Keratinocyte (primary cell): ENCODE measurements at regions not wholly inside any gene's neighbourhood (a gene's known extent, or its start where the extent isn't known, plus 50 kb on each side); places are given as distances from the start of the nearest gene placed in this dataset.

ENCODE experiments used
- DNase-seq: peaks from one replicate; pipeline ENCODE4 v3.0.0-alpha.2; 2011; ENCODE audit warnings: low read depth, missing footprints, low spot score
- FAIRE-seq: peaks from 2 replicates; lab custom pipeline; 2011; peaks lifted over from hg19 to GRCh38; lab: Jason Lieb, UNC
- H2AFZ ChIP-seq: 2 replicates; pipeline ENCODE4 v1.6.0; 2012; ENCODE audit warnings: low read length, control low read depth, inconsistent platforms; ENCODE audit not compliant: control insufficient read depth
- H3K27ac ChIP-seq: 2 replicates; pipeline ENCODE4 v1.5.1; 2011; ENCODE audit warnings: low read length; ENCODE audit not compliant: control insufficient read depth, insufficient read depth
- H3K27me3 ChIP-seq: 3 replicates; pipeline ENCODE4 v1.6.0; 2011; ENCODE audit warnings: low read length; ENCODE audit not compliant: control insufficient read depth, insufficient read depth; ENCODE audit errors: extremely low read depth
- H3K36me3 ChIP-seq, 2 experiments: 2 replicates in 1 of 2; 3 replicates in 1 of 2; pipeline ENCODE4 v1.5.1; 2011; ENCODE audit warnings: low read length in 2 of 2, mild to moderate bottlenecking in 1 of 2; ENCODE audit not compliant: control insufficient read depth in 2 of 2, insufficient read depth in 2 of 2; ENCODE audit errors: extremely low read depth in 1 of 2
- H3K4me1 ChIP-seq: 3 replicates; pipeline ENCODE4 v1.5.1; 2011; ENCODE audit warnings: low read length; ENCODE audit not compliant: control insufficient read depth, insufficient read depth; ENCODE audit errors: extremely low read depth
- H3K4me2 ChIP-seq: 3 replicates; pipeline ENCODE4 v1.6.0; 2011; ENCODE audit warnings: low read depth, low read length; ENCODE audit not compliant: control insufficient read depth, insufficient read depth; ENCODE audit errors: extremely low read depth
- H3K4me3 ChIP-seq, 3 experiments: fragments of 200-600 bp in 1 of 3; sonication (generic) in 1 of 3; 2 replicates in 2 of 3; 3 replicates in 1 of 3; pipeline ENCODE4 v1.5.1; 2011 to 2016; ENCODE audit warnings: low read length in 3 of 3, mild to moderate bottlenecking in 3 of 3, control low read depth in 2 of 3, inconsistent platforms in 1 of 3, low read depth in 1 of 3, mixed read lengths in 1 of 3, mixed run types in 1 of 3, moderate library complexity in 1 of 3; ENCODE audit not compliant: control insufficient read depth in 2 of 3, insufficient read depth in 2 of 3; ENCODE audit errors: extremely low read depth in 1 of 3
- H3K79me2 ChIP-seq: 2 replicates; pipeline ENCODE4 v1.6.0; 2012; ENCODE audit warnings: low read length; ENCODE audit not compliant: control insufficient read depth, insufficient read depth
- H3K9ac ChIP-seq: 3 replicates; pipeline ENCODE4 v1.6.0; 2011; ENCODE audit warnings: low read length; ENCODE audit not compliant: control insufficient read depth, insufficient read depth; ENCODE audit errors: extremely low read depth
- H3K9me1 ChIP-seq: 3 replicates; pipeline ENCODE4 v1.6.0; 2011; ENCODE audit warnings: low read length; ENCODE audit not compliant: control insufficient read depth, insufficient read depth; ENCODE audit errors: extremely low read depth
- H3K9me3 ChIP-seq: 2 replicates; pipeline ENCODE4 v1.5.1; 2012; ENCODE audit warnings: low read depth, low read length; ENCODE audit not compliant: control insufficient read depth
- H4K20me1 ChIP-seq: 3 replicates; pipeline ENCODE4 v1.6.0; 2011; ENCODE audit warnings: low read length; ENCODE audit not compliant: control insufficient read depth, insufficient read depth; ENCODE audit errors: extremely low read depth
- CTCF ChIP-seq, 3 experiments: IDR thresholded peaks in 1 of 3; conservative IDR thresholded peaks in 1 of 3; optimal IDR thresholded peaks in 1 of 3; 2 replicates in 2 of 3; 3 replicates in 1 of 3; pipeline versions ENCODE3 to v1.5.1; 2011; ENCODE audit warnings: low read length in 3 of 3, mild to moderate bottlenecking in 3 of 3, moderate library complexity in 2 of 3, control low read depth in 1 of 3, inconsistent platforms in 1 of 3; ENCODE audit not compliant: insufficient read depth in 2 of 3; ENCODE audit errors: extremely low read depth in 1 of 3
- EZH2 ChIP-seq: IDR thresholded peaks from one replicate; pipeline ENCODE4 v1.6.1; 2012; ENCODE audit warnings: inconsistent platforms, mild to moderate bottlenecking, low read length, moderate library complexity
- dilution Hi-C: fragments of 300-500 bp; cut with MboI; formaldehyde crosslinking; loops from one replicate; pipeline ENCODE4 v1.7.0; 2020; ENCODE audit warnings: low sequenced_read_pairs; ENCODE audit not compliant: extremely low pct_ligation_motif_present

GRCh38 chr11:131002145-131002544, 85.9 kb upstream of the SNX19 start:
- Histone ChIP-seq H3K9me1 (no peaks in the 10 kb centered on the region), H2AFZ (peak overlapping the region; percentile 49), H3K79me2 (no peaks in the 10 kb centered on the region), H3K4me1 (peaks cover 38% of the 10 kb centered on the region), H3K9me3 (no peaks in the 10 kb centered on the region), H4K20me1 (no peaks in the 10 kb centered on the region), H3K4me2 (peak overlapping the region; percentile 53), H3K36me3 (no peaks in the 10 kb centered on the region), H3K27me3 (no peaks in the 10 kb centered on the region), H3K4me3 (no peak overlapping the region), H3K9ac (no peak overlapping the region), H3K27ac (peak overlapping the region; percentile 67)
- TF ChIP-seq EZH2 (no peak), CTCF (optimal IDR thresholded peaks at IDR 0.05 in 1 of 3, IDR thresholded peaks at IDR 0.05 in 1 of 3, conservative IDR thresholded peaks at IDR 0.05 in 1 of 3; ENCODE audit: extremely low read depth in 1 of 3, insufficient read depth in 2 of 3, low read length in 3 of 3) (no peak)
- FAIRE-seq (peak; percentile 96), DNase-seq (no peak)
- dilution Hi-C loops = no loop called here

GRCh38 chr11:131005829-131006228, 89.5 kb upstream of the SNX19 start:
- no peaks in the 10 kb centered on the region for H3K79me2 ChIP-seq
- H4K20me1 ChIP-seq = no peaks in the 10 kb centered on the region
- H3K9me3 ChIP-seq = no peaks in the 10 kb centered on the region
- no peak overlapping the region for H2AFZ ChIP-seq
- H3K27ac ChIP-seq = no peak overlapping the region
- H3K9me1 ChIP-seq = no peaks in the 10 kb centered on the region
- no peak overlapping the region for H3K4me3 ChIP-seq
- no peak for TF ChIP-seq CTCF (optimal IDR thresholded peaks at IDR 0.05 in 1 of 3, IDR thresholded peaks at IDR 0.05 in 1 of 3, conservative IDR thresholded peaks at IDR 0.05 in 1 of 3; ENCODE audit: extremely low read depth in 1 of 3, insufficient read depth in 2 of 3, low read length in 3 of 3)
- no peak for TF ChIP-seq EZH2
- H3K27me3 ChIP-seq = no peaks in the 10 kb centered on the region
- no peaks in the 10 kb centered on the region for H3K36me3 ChIP-seq
- dilution Hi-C loops = no loop called here
- no peak overlapping the region for H3K4me2 ChIP-seq
- H3K9ac ChIP-seq = no peak overlapping the region
- FAIRE-seq = no peak
- DNase-seq = no peak
- peaks cover 20% of the 10 kb centered on the region for H3K4me1 ChIP-seq
